Left lung (tissue), 4 donors: ENCODE measurements at regions not wholly inside any gene's neighbourhood (a gene's known extent, or its start where the extent isn't known, plus 50 kb on each side); places are given as distances from the start of the nearest gene placed in this dataset.
A peak's percentile ranks its signal among the peaks of the same experiment; 100 is the strongest.

Experiments used
- ATAC-seq: fragments of 200-7000 bp; cut with Tn5 transposase; one replicate; pipeline ENCODE4 v1.9.1; 2020; ENCODE audit warnings: moderate library complexity
- DNase-seq, 4 donors: peaks; one replicate each; pipeline ENCODE4 v3.0.0-alpha.2; 2013 to 2020
- H3K27ac ChIP-seq, 2 donors: fragments of 200-600 bp; sonication (generic) in 1 of 2; one replicate each; pipeline versions ENCODE4 v1.5.0 to v1.8.0; 2020 to 2021
- H3K27me3 ChIP-seq, 2 donors: fragments of 200-600 bp; sonication (generic) in 1 of 2; one replicate each; pipeline versions ENCODE4 v1.5.0 to v1.8.0; 2020 to 2021
- H3K36me3 ChIP-seq, 2 donors: fragments of 200-600 bp; sonication (generic) in 1 of 2; one replicate each; pipeline versions ENCODE4 v1.5.0 to v1.8.0; 2020 to 2021
- H3K4me1 ChIP-seq, 2 donors: fragments of 200-600 bp; one replicate each; pipeline ENCODE4 v1.8.0; 2021
- H3K4me3 ChIP-seq, 2 donors: fragments of 200-600 bp; sonication (generic) in 1 of 2; one replicate each; pipeline versions ENCODE4 v1.5.0 to v1.8.0; 2020 to 2021; ENCODE audit warnings: mild to moderate bottlenecking in 1 of 2
- H3K9me3 ChIP-seq, 2 donors: fragments of 200-600 bp; sonication (generic) in 1 of 2; one replicate each; pipeline versions ENCODE4 v1.5.0 to v1.8.0; 2020 to 2021
- CTCF ChIP-seq, 2 donors: fragments of 200-600 bp; sonication (generic) in 1 of 2; IDR thresholded peaks; one replicate each; pipeline versions ENCODE4 v1.5.0 to v1.8.0; 2021; ENCODE audit warnings: antibody characterized with exemption in 2 of 2
- intact Hi-C, 2 donors: fragments of 100-400 bp; cut with DNase I; formaldehyde crosslinking; loops; one replicate each; pipeline versions ENCODE4 v1.11.2 to v1.14.2; 2022
- donor health status: DM: no; HTN: yes; CAD: no.
- donor health status: DM: no; HTN: no; CAD: no.

DNA sequence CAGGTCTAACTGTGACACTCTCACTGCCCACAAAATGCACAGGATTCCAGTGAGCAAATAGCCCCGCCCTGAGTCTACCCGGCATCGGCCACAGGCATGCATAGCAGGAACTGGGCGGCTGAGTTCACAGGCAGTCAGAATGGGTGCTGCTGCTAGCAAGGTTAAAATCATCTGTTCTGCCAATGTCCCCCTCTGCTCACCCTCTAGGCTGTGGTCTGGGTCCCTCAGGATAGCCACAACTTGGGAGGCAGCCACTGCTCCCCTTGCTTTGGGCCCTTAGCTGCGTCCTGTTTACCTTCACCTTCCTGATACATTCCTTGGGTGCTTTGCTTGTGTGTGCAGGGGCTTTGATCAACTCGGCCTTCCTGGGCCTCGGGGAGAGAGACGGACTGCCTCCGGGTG lies 232.9 kb upstream of the RGMA start:
- no peaks in the 10 kb centered on the region for H3K9me3 ChIP-seq
- DNase-seq (peak in 3 of 4 donors; percentile 35 to 82 (median 49)), ATAC-seq (peak; percentile 98)
- no peaks in the 10 kb centered on the region for H3K4me1 ChIP-seq
- H3K36me3 ChIP-seq, result no peaks in the 10 kb centered on the region
- no peak overlapping the region for H3K27ac ChIP-seq
- no peaks in the 10 kb centered on the region for H3K27me3 ChIP-seq
- no peak overlapping the region for H3K4me3 ChIP-seq
- intact Hi-C loops, result no loop called here
- TF ChIP-seq CTCF (IDR thresholded peaks at IDR 0.05), result no peak

DNA sequence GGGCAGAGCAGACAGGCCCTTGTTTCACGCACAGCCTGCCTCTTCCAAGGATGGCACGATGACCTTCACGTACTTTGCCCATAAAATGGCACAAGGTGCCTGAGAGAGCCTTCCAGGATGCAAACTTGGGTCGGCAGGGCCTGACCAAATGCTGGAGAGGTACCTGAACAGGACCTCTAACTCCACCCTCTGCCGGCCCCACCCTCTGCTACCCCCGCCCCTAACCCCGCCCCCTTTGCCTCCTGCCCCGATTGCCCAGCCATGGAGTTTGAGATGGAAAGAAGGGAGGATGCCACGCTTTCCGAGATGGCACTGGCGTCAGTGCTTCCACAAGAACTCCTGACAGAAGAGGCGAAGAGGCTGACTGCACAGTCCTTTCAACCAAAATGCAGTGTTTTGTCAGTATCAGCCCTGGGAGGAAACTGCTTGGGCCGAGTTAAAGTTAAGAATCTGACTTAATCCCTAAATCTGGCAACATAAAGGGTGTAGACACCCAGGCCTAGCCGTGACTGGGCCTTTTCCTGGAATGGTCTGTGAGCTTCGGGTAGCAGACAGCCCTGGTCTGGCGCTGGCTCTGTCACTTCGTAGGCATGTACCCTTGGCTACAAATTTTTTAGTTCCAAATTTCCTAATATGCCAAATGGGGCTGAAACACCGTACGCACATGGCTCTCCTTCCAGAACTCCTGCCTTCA lies 230.3 kb upstream of the RGMA start:
- Histone ChIP-seq H3K27me3 (no peaks in the 10 kb centered on the region), H3K4me1 (no peaks in the 10 kb centered on the region), H3K27ac (no peak overlapping the region), H3K36me3 (no peaks in the 10 kb centered on the region), H3K4me3 (no peak overlapping the region), H3K9me3 (no peaks in the 10 kb centered on the region)
- TF ChIP-seq CTCF (IDR thresholded peaks at IDR 0.05), result no peak
- ATAC-seq, result no peak
- intact Hi-C loops, result no loop called here
- DNase-seq, result no peak

DNA sequence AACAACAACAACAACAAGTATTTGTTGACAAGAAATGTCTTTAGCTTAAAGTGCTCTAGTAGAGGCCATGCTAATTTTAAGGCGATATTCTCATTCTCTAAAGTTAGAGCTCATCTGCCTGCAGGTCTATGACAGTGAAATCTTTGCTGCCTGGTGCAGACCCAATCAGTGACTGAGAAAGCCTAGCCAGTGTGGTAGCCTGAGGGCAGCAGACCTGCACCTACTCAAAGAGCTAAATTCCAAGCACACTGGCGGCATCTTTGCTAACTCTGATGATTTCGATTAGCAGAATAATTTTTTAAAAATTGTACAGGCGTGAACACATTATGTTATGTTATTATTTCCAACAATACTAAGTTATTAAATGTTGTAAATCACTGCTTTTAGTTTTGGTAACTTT lies 228.8 kb upstream of the RGMA start:
- no peak overlapping the region for H3K4me3 ChIP-seq
- no peaks in the 10 kb centered on the region for H3K27me3 ChIP-seq
- H3K4me1 ChIP-seq, result no peaks in the 10 kb centered on the region
- H3K9me3 ChIP-seq, result no peaks in the 10 kb centered on the region
- TF ChIP-seq CTCF (IDR thresholded peaks at IDR 0.05), result no peak
- ATAC-seq, result no peak
- no peak for DNase-seq
- intact Hi-C loops, result no loop called here
- no peak overlapping the region for H3K27ac ChIP-seq
- no peaks in the 10 kb centered on the region for H3K36me3 ChIP-seq

DNA sequence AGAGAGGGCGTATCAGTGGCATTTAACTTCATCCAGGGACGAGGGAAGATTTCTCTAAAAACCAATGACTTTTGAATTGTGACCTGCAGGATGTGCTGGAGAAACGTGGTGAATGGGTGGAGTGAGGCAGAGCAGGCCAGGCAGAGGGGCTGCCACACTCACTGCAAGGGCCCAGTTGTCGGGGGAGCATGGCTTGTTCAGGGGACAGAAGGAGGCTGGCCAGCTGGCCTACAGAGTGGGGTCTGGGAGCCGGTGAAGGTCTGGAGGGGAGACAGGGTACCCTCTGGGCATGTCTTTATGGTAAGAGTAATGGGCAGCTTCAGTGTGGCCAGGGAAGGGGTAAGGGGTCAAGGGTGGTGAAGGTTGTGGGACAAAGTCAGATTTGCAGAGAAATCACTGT lies 225.2 kb upstream of the RGMA start:
- Histone ChIP-seq H3K36me3 (no peaks in the 10 kb centered on the region), H3K27me3 (no peaks in the 10 kb centered on the region), H3K4me3 (no peak overlapping the region), H3K4me1 (no peaks in the 10 kb centered on the region), H3K27ac (no peak overlapping the region), H3K9me3 (no peaks in the 10 kb centered on the region)
- no peak for ATAC-seq
- intact Hi-C loops, result no loop called here
- no peak for DNase-seq
- TF ChIP-seq CTCF (IDR thresholded peaks at IDR 0.05), result no peak

DNA sequence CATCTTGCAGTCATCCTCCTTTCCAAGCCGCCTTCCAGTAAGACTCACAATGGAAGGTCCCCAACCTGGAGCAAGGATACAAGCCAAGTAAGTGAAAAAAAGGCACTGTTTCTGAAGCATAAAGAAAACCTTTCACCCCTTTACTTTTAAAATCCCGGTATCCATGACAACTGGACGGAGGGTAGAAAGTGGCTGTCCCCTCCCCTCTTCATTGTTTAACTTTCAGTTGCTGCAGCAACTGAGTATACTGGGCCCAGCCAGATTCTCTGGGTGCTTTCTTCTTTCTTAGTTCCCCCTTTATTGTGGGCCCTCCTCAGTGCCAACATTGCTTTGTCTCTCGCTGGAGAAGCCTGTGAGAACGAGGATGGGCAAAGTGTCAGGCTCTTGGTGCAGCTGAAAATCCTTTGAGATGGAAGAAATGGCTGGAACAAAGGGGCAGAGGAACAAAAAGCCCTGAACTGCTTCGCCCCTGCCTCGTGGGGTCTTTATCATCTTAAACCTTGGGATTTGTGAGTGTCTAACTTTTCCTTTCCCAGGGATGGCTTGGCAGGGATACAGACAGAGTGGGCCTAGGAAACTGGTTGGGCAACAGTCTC lies 224.0 kb upstream of the RGMA start:
- H3K9me3 ChIP-seq, result no peaks in the 10 kb centered on the region
- no peak overlapping the region for H3K4me3 ChIP-seq
- no peak for TF ChIP-seq CTCF (IDR thresholded peaks at IDR 0.05)
- H3K36me3 ChIP-seq, result no peaks in the 10 kb centered on the region
- intact Hi-C loops, result no loop called here
- no peak for DNase-seq
- no peak for ATAC-seq
- H3K27me3 ChIP-seq, result no peaks in the 10 kb centered on the region
- H3K27ac ChIP-seq, result no peak overlapping the region
- H3K4me1 ChIP-seq, result no peaks in the 10 kb centered on the region
